ENCODE measurements at regions not wholly inside any gene's neighbourhood (a gene's known extent, or its start where the extent isn't known, plus 50 kb on each side); places are given as distances from the start of the nearest gene placed in this dataset.

DNA sequence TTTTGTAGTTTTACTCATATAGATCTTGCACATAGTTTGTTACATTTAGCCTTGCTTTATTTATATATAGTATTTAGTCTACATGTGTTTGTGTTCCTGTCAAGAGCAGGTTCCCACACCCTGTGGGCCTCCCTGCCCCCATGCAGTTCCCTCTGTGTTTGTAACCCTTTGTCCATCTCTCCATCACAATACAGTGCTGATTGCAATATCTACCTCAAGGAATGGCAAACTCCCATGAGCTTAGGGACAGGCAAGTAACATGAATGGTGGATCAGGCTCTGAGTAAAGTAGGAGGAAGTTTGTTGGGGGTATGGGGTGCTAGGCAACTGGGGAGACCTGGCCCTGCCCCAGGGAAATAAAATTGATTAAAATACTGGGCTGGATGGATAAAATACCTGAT, 151.9 kb upstream of the MYL2 start:
- DNase-seq = no peak

GRCh38 chr12:111069886-111070285, 149.5 kb upstream of the MYL2 start:
- DNase-seq = no peak

DNA sequence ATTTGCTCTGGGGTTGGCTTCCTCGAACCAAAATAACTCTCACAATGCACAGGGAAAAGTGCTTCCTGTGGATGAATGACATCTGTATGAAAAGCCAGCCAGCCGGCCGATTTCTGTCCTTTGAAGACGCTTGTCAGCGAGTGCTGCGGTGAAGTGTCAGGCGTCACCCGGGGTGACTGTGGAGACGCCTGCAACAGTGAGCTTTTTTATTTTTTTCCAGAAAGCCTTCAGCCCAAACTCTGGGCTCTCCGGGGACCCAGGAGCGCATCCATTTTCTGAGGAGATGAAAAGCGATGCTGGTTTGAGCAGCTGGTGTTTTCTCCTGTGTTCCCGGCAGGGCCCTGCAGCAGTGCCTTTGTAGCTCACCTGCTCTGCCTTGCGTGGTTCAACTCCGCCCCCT, 147.9 kb upstream of the MYL2 start:
- DNase-seq = peak; percentile 49

- DNase-seq = no peak
These were observed 147.1 kb upstream of the MYL2 start for GRCh38 chr12:111067498-111067897.

DNA sequence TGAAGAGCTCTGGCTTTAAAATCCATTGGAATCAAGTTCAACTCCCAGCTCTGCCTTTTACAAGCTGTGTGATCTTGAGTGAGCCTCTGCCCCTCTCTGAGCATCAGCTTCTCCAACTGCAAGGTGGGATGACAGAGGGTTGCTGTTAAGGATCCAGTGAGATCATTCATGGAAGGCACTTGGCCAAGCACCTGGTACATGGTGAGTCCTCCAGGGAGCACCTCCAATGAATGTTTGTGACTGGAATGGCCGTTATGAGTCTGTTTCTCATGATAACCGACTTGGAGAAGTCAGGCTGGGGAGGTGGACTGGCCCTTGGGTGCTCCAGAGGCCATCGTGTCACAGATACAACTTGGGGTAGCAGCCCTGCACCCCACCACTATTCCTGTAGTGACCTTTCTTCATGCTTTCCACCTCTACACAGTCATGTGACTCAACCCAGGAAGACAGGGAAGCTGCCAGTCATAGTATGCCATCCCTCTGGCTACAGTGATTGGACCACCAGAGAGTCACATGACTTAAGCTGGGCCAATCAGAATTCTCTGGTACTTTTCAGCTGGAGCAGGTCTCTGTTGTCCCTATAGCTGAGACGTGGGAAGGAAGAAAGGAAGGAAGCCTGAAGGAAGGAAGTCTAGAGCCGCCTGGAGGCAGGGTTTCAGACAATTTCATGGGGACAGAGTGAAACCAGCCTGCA, 146.5 kb upstream of the MYL2 start:
- DNase-seq = no peak

GRCh38 chr12:111064982-111065381, 144.6 kb upstream of the MYL2 start:
- no peak for DNase-seq

DNA sequence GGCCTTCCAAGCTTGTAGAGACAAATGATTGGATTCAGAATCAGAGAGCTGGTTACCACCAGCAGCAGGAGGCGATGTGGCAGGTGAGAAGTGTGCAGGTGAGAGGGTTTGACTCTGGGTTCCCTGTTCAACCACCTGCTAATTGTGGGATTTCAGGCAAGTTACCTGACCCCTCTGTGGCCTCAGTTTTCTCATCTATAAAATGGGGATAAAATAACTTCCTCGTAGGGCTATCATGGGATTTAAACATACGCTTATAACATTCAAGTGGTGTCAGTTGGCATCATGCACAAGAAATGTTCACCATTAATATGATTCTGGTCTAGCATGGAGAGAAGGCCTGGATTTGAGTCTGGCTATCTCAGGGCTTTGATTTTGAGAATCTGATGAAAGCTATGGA, 143.8 kb upstream of the MYL2 start:
- DNase-seq = no peak

GRCh38 chr12:111063295-111064026, 143.1 kb upstream of the MYL2 start:
- no peak for DNase-seq

GRCh38 chr12:111057701-111058425, 137.5 kb upstream of the MYL2 start:
- no peak for DNase-seq

GRCh38 chr12:111056618-111057521, 136.5 kb upstream of the MYL2 start:
- DNase-seq = peak; percentile 70

DNA sequence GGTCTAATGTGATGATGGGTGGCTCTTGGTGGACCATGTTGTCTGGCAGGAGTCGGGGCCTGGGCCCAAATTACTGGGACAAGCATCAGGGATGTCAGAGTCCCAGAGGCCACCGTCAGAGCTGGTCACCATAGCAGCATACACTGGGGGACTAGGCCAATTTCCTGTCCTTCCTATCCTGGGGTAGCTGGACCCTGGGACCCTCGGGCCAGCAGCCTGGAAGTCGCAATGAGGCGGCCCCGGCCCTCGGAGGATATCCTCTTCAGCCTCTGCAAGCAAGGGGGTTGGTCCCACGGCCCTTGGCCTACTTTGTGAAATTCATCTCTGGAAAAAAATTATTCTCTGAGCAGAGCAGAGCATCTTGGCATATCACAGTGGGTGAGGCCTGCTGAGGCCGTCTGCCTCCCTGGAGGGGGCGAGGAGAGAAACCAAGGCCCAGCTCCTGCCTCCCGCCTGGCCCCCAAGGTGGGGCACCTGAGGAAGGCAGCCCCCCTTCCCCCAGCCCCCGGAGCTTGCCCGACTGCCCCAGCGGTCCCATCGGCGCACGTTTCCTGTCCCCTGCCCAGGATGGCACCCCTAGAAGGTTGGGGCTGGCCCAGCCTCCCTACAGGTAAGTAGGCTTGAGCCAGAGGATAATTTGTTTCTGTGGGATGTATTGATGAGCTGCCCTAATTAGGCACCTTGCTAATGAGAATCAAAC, 135.0 kb upstream of the MYL2 start:
- no peak for DNase-seq

- no peak for DNase-seq
These were observed 128.6 kb upstream of the MYL2 start for GRCh38 chr12:111048991-111049390.

- DNase-seq = no peak
These were observed 126.5 kb upstream of the MYL2 start for GRCh38 chr12:111046896-111047295.

DNA sequence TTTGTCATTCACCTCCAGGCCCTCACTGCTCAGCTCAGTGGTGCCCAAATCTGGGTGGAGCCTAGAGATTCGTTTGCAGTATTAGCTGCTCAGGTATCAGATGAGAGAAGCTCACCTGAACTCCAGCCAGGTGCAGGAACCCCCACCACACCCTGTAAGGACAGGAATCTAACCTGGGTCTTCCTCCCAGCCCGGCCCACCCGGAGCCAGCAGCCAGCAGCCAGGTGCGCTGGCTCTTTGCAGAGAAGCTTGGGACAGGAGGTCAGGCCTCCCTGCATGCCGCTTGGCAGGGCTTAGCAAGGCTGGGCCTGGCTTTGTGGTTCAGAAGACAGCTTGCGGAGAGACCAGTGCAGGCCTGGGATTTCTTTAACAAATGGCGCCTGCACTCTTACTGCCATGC, 125.6 kb upstream of the MYL2 start:
- DNase-seq = no peak

DNA sequence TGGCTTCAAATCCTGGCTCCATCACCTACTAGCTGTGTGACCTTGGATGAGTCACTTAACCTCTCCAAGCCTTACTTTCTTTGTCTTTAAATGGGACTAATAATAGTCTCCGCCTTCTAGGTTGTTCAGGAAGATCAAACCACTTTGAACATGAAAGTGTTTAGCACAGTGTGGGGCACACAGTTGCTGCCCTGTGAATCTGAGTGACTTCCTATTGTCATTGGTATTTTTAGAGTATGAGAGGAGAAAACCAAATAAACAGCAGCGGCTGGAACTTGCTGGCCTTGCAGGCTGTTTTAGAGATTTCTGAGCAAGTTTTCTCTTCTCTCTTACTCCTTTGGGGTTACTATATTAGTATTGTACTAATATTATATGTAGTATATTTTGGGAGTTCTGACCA, 120.7 kb upstream of the MYL2 start:
- no peak for DNase-seq

GRCh38 chr12:111040690-111041089, 120.3 kb upstream of the MYL2 start:
- DNase-seq = no peak

- DNase-seq = no peak
These were observed 118.6 kb upstream of the MYL2 start for GRCh38 chr12:111038941-111039340.

- no peak for DNase-seq
These were observed 117.7 kb upstream of the MYL2 start for GRCh38 chr12:111038077-111038476.

DNA sequence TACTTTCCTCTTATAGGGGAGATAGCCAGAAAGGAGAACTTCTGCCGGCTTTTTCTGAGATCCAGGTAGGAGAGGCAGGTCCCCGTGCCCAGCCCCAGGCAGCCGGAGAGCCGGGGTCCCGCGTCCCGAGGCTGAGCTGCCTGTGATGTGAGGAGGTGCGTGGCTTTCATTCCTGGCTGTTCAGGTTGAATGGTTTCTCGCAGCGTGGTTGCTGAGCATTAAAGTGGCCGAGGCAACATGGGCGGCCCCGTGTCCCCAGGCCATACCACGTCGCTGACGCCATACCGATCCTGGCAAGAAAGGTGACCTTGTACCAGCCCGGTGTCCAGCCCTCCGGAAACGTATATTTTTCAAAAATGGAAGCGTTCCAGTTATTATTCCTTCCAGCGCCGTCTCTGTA, 116.7 kb upstream of the MYL2 start:
- DNase-seq = no peak

- no peak for DNase-seq
These were observed 115.4 kb upstream of the MYL2 start for GRCh38 chr12:111035578-111036301.

DNA sequence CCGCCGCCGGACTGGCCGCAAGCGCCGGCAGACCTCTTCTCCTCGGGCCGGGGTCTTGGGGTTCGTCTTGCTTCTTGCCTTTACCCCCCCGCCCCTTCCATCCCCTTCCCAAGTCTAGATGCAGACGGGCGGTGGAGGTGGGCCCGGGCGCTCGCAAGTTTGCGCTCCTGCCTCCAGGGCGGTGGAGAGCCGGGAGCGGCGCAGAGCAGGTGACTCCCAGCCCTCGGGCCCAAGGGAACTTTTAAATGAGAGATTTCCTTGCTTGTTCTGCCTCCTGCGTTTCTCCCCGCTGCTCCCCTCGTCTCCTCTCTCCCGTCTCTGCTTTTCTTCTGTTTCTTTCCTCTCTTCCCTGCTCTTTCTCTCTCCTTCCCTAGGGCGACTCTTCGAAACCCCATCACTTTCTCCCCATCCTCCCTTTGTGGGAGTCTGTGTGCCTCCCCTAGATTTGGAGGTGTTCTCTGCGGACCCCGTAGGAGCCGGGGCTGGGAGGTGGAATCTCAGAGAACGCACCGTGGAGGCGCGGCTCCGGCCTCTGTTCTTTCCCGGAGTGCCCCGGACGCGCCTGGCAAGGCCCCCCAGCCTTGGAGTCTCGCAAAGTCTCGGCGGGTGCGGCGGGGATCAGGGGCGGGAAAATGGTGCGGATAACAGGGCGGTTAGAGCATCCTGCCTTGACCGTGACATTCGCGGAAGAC, 114.7 kb upstream of the MYL2 start:
- DNase-seq = no peak
